ENCODE measurements at regions not wholly inside any gene's neighbourhood (a gene's known extent, or its start where the extent isn't known, plus 50 kb on each side); places are given as distances from the start of the nearest gene placed in this dataset.
A peak's percentile ranks its signal among the peaks of the same experiment; 100 is the strongest.

DNA sequence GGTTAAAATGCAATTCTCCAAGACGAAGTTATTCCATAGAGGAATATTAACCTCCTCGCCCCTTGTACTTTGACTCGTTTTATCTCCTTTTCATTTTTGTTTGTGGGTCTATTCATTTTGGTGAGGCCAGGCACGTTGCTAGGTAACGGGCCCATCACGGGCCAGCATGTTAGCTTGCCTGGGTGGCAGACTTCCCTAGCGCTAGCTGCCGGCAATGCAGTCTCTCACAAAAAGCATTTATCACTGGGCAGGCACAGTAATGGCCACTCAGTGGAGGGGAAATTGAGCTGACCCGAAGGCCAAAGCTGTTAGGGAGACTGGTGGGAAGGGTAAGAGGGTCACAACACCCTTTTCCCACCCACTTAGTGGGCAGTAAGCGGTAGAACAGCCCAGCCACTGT lies 234.4 kb upstream of the FOXD3 start:
- peak in 1 of 2 donors; percentile 2 for DNase-seq (ENCODE audit: low read depth in 2 of 2)
- H3K4me3 ChIP-seq (replicated peaks in 1 of 2; ENCODE audit: low read depth in 2 of 2, low read length in 2 of 2), result no peak overlapping the region
- TF ChIP-seq, protein P1, sequence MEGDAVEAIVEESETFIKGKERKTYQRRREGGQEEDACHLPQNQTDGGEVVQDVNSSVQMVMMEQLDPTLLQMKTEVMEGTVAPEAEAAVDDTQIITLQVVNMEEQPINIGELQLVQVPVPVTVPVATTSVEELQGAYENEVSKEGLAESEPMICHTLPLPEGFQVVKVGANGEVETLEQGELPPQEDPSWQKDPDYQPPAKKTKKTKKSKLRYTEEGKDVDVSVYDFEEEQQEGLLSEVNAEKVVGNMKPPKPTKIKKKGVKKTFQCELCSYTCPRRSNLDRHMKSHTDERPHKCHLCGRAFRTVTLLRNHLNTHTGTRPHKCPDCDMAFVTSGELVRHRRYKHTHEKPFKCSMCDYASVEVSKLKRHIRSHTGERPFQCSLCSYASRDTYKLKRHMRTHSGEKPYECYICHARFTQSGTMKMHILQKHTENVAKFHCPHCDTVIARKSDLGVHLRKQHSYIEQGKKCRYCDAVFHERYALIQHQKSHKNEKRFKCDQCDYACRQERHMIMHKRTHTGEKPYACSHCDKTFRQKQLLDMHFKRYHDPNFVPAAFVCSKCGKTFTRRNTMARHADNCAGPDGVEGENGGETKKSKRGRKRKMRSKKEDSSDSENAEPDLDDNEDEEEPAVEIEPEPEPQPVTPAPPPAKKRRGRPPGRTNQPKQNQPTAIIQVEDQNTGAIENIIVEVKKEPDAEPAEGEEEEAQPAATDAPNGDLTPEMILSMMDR (IDR thresholded peaks at IDR 0.05; ENCODE audit: low read depth, low read length), result no peak

DNA sequence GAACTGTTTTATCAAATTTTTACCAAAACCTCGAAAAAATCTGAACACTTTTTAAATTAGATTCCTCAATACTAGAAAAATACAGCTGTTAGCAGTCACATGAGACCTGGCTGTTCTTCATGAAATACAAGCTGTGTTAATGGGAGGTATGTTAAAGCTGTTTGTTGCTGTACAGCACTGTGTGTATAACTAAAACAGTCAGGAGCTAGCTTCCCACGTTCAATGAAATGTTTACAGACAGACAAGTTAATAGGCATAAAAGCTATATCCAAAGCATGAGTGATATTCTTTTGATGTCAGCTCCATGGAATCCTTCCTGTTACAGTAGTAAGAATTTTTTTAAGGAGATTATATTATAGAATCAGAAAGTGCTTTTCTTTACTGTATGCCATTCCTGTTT lies 223.2 kb upstream of the FOXD3 start:
- TF ChIP-seq, protein P1 (IDR thresholded peaks at IDR 0.05; ENCODE audit: low read depth, low read length), result no peak
- DNase-seq (ENCODE audit: low read depth in 2 of 2), result no peak
- no peak overlapping the region for H3K4me3 ChIP-seq (replicated peaks in 1 of 2; ENCODE audit: low read depth in 2 of 2, low read length in 2 of 2)

DNA sequence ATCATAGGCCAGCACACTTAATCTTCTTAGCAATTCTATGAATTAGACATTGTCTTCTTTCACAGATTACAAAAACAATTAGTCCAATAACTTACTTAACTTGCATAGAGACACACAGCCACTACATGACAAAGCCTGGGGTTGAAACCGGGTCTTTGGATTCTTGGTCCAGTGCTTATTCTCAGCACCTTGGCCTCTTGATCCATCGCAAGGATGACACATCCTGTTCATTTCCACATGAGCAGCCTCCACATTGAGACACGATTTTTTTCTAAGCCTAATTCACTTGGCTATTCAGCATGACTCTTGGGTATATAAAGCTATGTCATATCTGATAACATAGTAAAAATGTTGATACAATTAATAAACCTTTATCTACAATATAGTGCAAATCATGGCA lies 221.0 kb upstream of the FOXD3 start:
- TF ChIP-seq, protein P1 (IDR thresholded peaks at IDR 0.05; ENCODE audit: low read depth, low read length), result no peak
- no peak for DNase-seq (ENCODE audit: low read depth in 2 of 2)
- H3K4me3 ChIP-seq (replicated peaks in 1 of 2; ENCODE audit: low read depth in 2 of 2, low read length in 2 of 2), result no peak overlapping the region

- DNase-seq (ENCODE audit: low read depth in 2 of 2), result no peak
- TF ChIP-seq, protein P1 (IDR thresholded peaks at IDR 0.05; ENCODE audit: low read depth, low read length), result no peak
- no peak overlapping the region for H3K4me3 ChIP-seq (replicated peaks in 1 of 2; ENCODE audit: low read depth in 2 of 2, low read length in 2 of 2)
Observed at GRCh38 chr1:63103682-63104081, 218.7 kb upstream of the FOXD3 start.

DNA sequence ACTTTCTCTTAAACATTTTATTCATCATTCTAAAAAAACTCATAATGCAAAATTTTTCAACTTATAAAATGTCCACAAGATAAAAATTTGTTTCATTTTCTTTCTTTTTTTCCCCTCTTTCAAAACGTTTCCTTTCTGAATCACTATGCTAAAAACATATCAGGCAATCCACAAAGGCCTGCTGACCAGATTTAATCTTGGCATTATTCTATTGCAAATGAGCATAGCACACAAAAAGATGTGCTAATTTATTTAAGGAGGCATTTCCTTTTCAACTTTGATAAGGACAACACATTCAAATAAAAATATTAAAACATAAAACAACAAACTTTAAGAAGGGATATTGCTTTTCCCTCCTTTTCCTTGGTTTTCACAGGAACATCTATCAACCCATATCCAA lies 215.3 kb upstream of the FOXD3 start:
- no peak for DNase-seq (ENCODE audit: low read depth in 2 of 2)
- TF ChIP-seq, protein P1 (IDR thresholded peaks at IDR 0.05; ENCODE audit: low read depth, low read length), result no peak
- no peak overlapping the region for H3K4me3 ChIP-seq (replicated peaks in 1 of 2; ENCODE audit: low read depth in 2 of 2, low read length in 2 of 2)

- no peak overlapping the region for H3K4me3 ChIP-seq (replicated peaks in 1 of 2; ENCODE audit: low read depth in 2 of 2, low read length in 2 of 2)
- TF ChIP-seq, protein P1 (IDR thresholded peaks at IDR 0.05; ENCODE audit: low read depth, low read length), result no peak
- peak in 1 of 2 donors; percentile 13 for DNase-seq (ENCODE audit: low read depth in 2 of 2)
Observed at GRCh38 chr1:63108206-63108605, 214.2 kb upstream of the FOXD3 start.

- no peak overlapping the region for H3K4me3 ChIP-seq (replicated peaks in 1 of 2; ENCODE audit: low read depth in 2 of 2, low read length in 2 of 2)
- TF ChIP-seq, protein P1 (IDR thresholded peaks at IDR 0.05; ENCODE audit: low read depth, low read length), result no peak
- DNase-seq (ENCODE audit: low read depth in 2 of 2), result peak; percentile 59 to 76
Observed at GRCh38 chr1:63112155-63112900, 210.0 kb upstream of the FOXD3 start.

All from cardiac fibroblast (primary cell).